Endothelial cell of umbilical vein (primary cell): ENCODE measurements at regions not wholly inside any gene's neighbourhood (a gene's known extent, or its start where the extent isn't known, plus 50 kb on each side); places are given as distances from the start of the nearest gene placed in this dataset.

Experiments
- BruUV-seq: library from RNA; stranded (reverse); fragments of 400-500 nt; replicated peaks from 2 replicates; lab custom pipeline; 2021; lab: Mats Ljungman, UMichigan
- CTCF ChIA-PET: fragments of 300-600, 350-600 bp; sonication (Branson Sonifier 250); formaldehyde crosslinking; loops from one replicate; lab custom pipeline; 2021; ENCODE audit warnings: antibody characterized with exemption, inconsistent platforms; lab: Charles Lee
- POLR2A ChIA-PET: fragments of 300-600, 350-600 bp; sonication (Branson Sonifier 250); formaldehyde crosslinking; loops from one replicate; lab custom pipeline; 2021; ENCODE audit warnings: antibody characterized with exemption, inconsistent platforms; lab: Charles Lee
- DNase-seq: peaks from one replicate; pipeline ENCODE4 v3.0.0-alpha.2; 2011; ENCODE audit warnings: low read depth, low spot score
- FAIRE-seq: peaks from 2 replicates; lab custom pipeline; 2011; peaks lifted over from hg19 to GRCh38; lab: Jason Lieb, UNC
- H2AFZ ChIP-seq: 2 replicates; pipeline ENCODE4 v1.6.0; 2012; ENCODE audit warnings: low read depth, low read length, control low read depth, inconsistent platforms
- H3K27ac ChIP-seq: 2 replicates; pipeline ENCODE4 v1.5.1; 2011; ENCODE audit warnings: low read depth, mild to moderate bottlenecking, control low read depth, low read length, moderate library complexity; ENCODE audit not compliant: insufficient read depth
- H3K27me3 ChIP-seq, 2 experiments: 2 replicates each; pipeline versions ENCODE4 v1.6.0 to v1.6.1; 2011; ENCODE audit warnings: low read length in 2 of 2, mixed read lengths in 1 of 2; ENCODE audit not compliant: control insufficient read depth in 2 of 2, insufficient read depth in 2 of 2
- H3K36me3 ChIP-seq, 2 experiments: 2 replicates in 1 of 2; 3 replicates in 1 of 2; pipeline ENCODE4 v1.5.1; 2011; ENCODE audit warnings: low read length in 2 of 2, mild to moderate bottlenecking in 1 of 2, moderate library complexity in 1 of 2; ENCODE audit not compliant: control insufficient read depth in 2 of 2, insufficient read depth in 2 of 2; ENCODE audit errors: extremely low read depth in 1 of 2
- H3K4me1 ChIP-seq: 3 replicates; pipeline ENCODE4 v1.5.1; 2011; ENCODE audit warnings: mild to moderate bottlenecking, low read length; ENCODE audit not compliant: control insufficient read depth, insufficient read depth; ENCODE audit errors: extremely low read depth
- H3K4me2 ChIP-seq: 2 replicates; pipeline ENCODE4 v1.6.1; 2011; ENCODE audit warnings: low read length, control low read depth, mixed read lengths; ENCODE audit not compliant: insufficient read depth
- H3K4me3 ChIP-seq, 3 experiments: fragments of 200-600 bp in 1 of 3; sonication (generic), shearing (Covaris generic) in 1 of 3; replicated peaks in 1 of 3; 2 replicates each; pipeline ENCODE4 v1.5.1; 2011 to 2016; ENCODE audit warnings: control low read depth in 3 of 3, low read length in 3 of 3, mild to moderate bottlenecking in 2 of 3, inconsistent platforms in 1 of 3, low read depth in 1 of 3, moderate library complexity in 1 of 3; ENCODE audit not compliant: insufficient read depth in 1 of 3
- H3K79me2 ChIP-seq: 2 replicates; pipeline ENCODE4 v1.6.0; 2012; ENCODE audit warnings: low read length, inconsistent platforms; ENCODE audit not compliant: control insufficient read depth, insufficient read depth
- H3K9ac ChIP-seq: replicated peaks from 2 replicates; pipeline ENCODE3; 2011; ENCODE audit warnings: low read length, control low read depth; ENCODE audit not compliant: insufficient read depth; ENCODE audit errors: extremely low read depth
- H3K9me1 ChIP-seq: replicated peaks from 3 replicates; pipeline ENCODE4 v1.6.0; 2011; ENCODE audit warnings: mild to moderate bottlenecking, low read length; ENCODE audit not compliant: control insufficient read depth, insufficient read depth; ENCODE audit errors: extremely low read depth
- H3K9me3 ChIP-seq: replicated peaks from 2 replicates; pipeline ENCODE4 v1.5.1; 2012; ENCODE audit warnings: low read length, inconsistent platforms; ENCODE audit not compliant: control insufficient read depth, insufficient read depth
- H4K20me1 ChIP-seq: replicated peaks from 2 replicates; pipeline ENCODE3; 2011; ENCODE audit warnings: mild to moderate bottlenecking, low read length; ENCODE audit not compliant: control insufficient read depth, insufficient read depth; ENCODE audit errors: extremely low read depth
- CTCF ChIP-seq, 2 donors: IDR thresholded peaks; 1 replicate in 1 of 2; 2 replicates in 1 of 2; pipeline ENCODE4 v1.5.1; 2011; ENCODE audit warnings: low read length in 2 of 2, mild to moderate bottlenecking in 2 of 2, moderate library complexity in 2 of 2, control low read depth in 1 of 2, inconsistent platforms in 1 of 2, low read depth in 1 of 2; ENCODE audit not compliant: insufficient read depth in 1 of 2; ENCODE audit errors: extremely low read depth in 1 of 2
- EZH2 ChIP-seq: IDR thresholded peaks from 2 replicates; pipeline ENCODE4 v1.6.1; 2012; ENCODE audit warnings: borderline replicate concordance, low read depth, mild to moderate bottlenecking, moderate library complexity, low read length, inconsistent platforms; ENCODE audit not compliant: severe bottlenecking
- FOS ChIP-seq: IDR thresholded peaks from 2 replicates; pipeline ENCODE4 v1.6.1; 2011; ENCODE audit warnings: mild to moderate bottlenecking, low read length, moderate library complexity, borderline replicate concordance; ENCODE audit not compliant: insufficient read depth
- GATA2 ChIP-seq: IDR thresholded peaks from 2 replicates; pipeline ENCODE4 v1.7.0; 2011; ENCODE audit warnings: low read depth, mild to moderate bottlenecking, moderate library complexity, mixed read lengths, low read length; ENCODE audit not compliant: insufficient read length, insufficient read depth
- JUN ChIP-seq: IDR thresholded peaks from 2 replicates; pipeline ENCODE4 v1.6.1; 2011; ENCODE audit warnings: borderline replicate concordance, low read depth; ENCODE audit not compliant: insufficient read length, insufficient read depth
- MAX ChIP-seq: IDR thresholded peaks from 2 replicates; pipeline ENCODE4 v1.6.1; 2011; ENCODE audit not compliant: insufficient read depth, insufficient read length
- MYC ChIP-seq: IDR thresholded peaks from one replicate; pipeline ENCODE4 v1.6.1; 2011; ENCODE audit warnings: mild to moderate bottlenecking, low read depth, low read length
- POLR2A ChIP-seq: IDR thresholded peaks from 2 replicates; pipeline ENCODE4 v1.6.1; 2012; ENCODE audit warnings: low read depth, mild to moderate bottlenecking, control low read depth, low read length
- POLR2AphosphoS5 ChIP-seq: IDR thresholded peaks from 2 replicates; pipeline ENCODE4 v1.6.1; 2012; ENCODE audit warnings: low read depth, mild to moderate bottlenecking, control low read depth, low read length, moderate library complexity; ENCODE audit not compliant: insufficient read depth
- dilution Hi-C: fragments of 300-500 bp; cut with MboI; formaldehyde crosslinking; loops from one replicate; pipeline ENCODE4 v1.15.0; 2019; ENCODE audit warnings: low sequenced_read_pairs; ENCODE audit not compliant: extremely low pct_ligation_motif_present
- intact Hi-C: fragments of 100-400 bp; cut with micrococcal nuclease; formaldehyde crosslinking; loops from one replicate; pipeline ENCODE4 v1.10.0; 2022

GRCh38 chr11:134562941-134563471 is 151.0 kb upstream of the B3GAT1 start:
- dilution Hi-C loops (no loop called here), intact Hi-C loops (no loop called here)
- H3K79me2 ChIP-seq: no peaks in the 10 kb centered on the region
- H3K9ac ChIP-seq: no peak overlapping the region
- BruUV-seq: no TSS peak
- ChIA-PET POLR2A (no interaction called here), CTCF (no interaction called here)
- no peaks in the 10 kb centered on the region for H3K27me3 ChIP-seq
- no peak overlapping the region for H3K27ac ChIP-seq
- no peak overlapping the region for H3K4me2 ChIP-seq
- no peak overlapping the region for H2AFZ ChIP-seq
- H3K36me3 ChIP-seq: no peaks in the 10 kb centered on the region
- H3K9me3 ChIP-seq: no peaks in the 10 kb centered on the region
- DNase-seq (no peak), FAIRE-seq (no peak)
- no peaks in the 10 kb centered on the region for H3K4me1 ChIP-seq
- H3K4me3 ChIP-seq: no peak overlapping the region
- TF ChIP-seq MYC: no peak
- no peak for TF ChIP-seq POLR2AphosphoS5
- TF ChIP-seq CTCF (IDR thresholded peaks at IDR 0.05; ENCODE audit: extremely low read depth in 1 of 2, insufficient read depth in 1 of 2, low read depth in 1 of 2, low read length in 2 of 2): no peak
- no peak for TF ChIP-seq FOS
- TF ChIP-seq JUN: no peak
- TF ChIP-seq GATA2: no peak
- no peak for TF ChIP-seq MAX
- no peak for TF ChIP-seq POLR2A
- TF ChIP-seq EZH2: no peak
- no peaks in the 10 kb centered on the region for H3K9me1 ChIP-seq
- H4K20me1 ChIP-seq: no peaks in the 10 kb centered on the region
